ENCODE measurements at regions not wholly inside any gene's neighbourhood (a gene's known extent, or its start where the extent isn't known, plus 50 kb on each side); places are given as distances from the start of the nearest gene placed in this dataset.
A peak's percentile ranks its signal among the peaks of the same experiment; 100 is the strongest.

DNA sequence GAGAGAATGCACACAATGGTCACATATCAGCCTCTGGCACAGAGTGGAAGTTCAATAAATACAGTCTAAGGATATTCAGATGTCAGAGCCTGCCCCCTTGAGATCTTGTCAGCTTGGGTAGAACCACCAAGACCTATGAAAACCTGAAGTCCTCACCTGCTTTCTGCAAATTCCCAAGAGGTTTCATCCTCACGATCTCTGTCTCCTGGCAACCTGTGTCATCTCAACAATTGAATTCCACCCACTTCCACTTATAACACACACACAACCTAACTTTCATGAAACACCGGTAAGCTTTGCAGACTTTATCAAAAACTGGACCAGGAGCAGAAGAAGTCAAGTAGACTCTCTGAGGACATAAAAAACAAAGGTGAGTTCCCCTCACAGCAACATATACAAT, 151.6 kb upstream of the SLC30A5 start:
- no peak for DNase-seq (ENCODE audit: low read depth)

DNA sequence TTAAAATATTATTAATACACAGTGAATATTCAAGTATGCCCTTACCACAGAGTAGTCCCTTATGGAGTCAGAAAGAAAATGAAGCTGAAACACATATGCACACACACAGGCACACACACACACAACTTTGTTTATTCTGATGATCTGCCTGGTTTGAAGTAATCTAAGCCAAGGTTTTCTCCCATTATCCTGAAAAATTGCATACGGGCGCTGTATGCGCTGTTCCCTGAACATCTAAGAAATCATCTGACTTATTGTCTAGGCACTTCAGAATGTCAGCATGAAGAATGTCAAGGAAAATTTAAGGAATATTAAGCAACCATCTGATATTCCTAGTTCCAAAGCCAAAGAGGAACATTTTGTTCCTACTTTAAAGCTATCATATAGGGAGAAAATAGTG, 147.1 kb upstream of the SLC30A5 start:
- DNase-seq (ENCODE audit: low read depth) = no peak

DNA sequence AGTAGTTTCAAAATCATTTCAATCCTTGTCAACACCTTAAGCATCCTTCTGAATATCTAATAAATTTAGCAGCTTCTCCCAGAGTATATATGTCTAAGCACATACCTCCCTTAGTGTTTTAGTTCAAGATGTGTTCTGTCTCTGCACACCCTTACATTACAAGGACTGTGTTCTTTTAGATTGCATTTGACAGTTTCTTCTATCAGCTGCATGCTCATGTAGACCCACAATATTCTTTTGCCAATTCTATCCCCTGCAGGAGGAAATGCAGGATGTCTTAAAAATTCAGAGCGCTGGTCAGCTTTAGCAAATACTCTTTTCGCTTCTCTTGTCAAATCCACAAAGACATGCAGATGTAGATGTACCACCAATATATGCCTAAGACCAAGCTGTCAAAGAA, 145.8 kb upstream of the SLC30A5 start:
- DNase-seq (ENCODE audit: low read depth) = no peak

DNA sequence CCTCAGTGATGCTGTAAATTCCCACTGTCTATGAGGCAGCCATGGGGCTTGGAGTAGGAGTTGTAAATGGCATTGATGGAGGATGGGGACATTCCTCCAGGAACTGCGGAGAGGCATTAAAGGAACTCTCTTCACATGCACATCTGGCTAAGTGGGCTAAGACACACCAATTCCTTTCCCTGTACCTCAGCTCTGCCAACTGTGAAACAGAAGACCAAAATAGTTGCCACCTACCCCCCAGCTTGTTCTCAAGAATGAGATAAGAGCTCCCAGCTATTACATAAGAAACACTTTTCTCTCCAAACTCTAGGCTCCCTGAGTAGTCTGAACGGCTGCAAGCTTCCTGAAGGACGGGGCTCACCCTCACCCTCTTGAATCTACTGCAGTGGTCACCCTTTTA, 144.6 kb upstream of the SLC30A5 start:
- no peak for DNase-seq (ENCODE audit: low read depth)

- DNase-seq (ENCODE audit: low read depth) = no peak
Observed at GRCh38 chr5:68949711-68950110, 144.1 kb upstream of the SLC30A5 start.

- no peak for DNase-seq (ENCODE audit: low read depth)
Observed at GRCh38 chr5:68950125-68950524, 143.7 kb upstream of the SLC30A5 start.

GRCh38 chr5:68950930-68951329, 142.9 kb upstream of the SLC30A5 start:
- no peak for DNase-seq (ENCODE audit: low read depth)

DNA sequence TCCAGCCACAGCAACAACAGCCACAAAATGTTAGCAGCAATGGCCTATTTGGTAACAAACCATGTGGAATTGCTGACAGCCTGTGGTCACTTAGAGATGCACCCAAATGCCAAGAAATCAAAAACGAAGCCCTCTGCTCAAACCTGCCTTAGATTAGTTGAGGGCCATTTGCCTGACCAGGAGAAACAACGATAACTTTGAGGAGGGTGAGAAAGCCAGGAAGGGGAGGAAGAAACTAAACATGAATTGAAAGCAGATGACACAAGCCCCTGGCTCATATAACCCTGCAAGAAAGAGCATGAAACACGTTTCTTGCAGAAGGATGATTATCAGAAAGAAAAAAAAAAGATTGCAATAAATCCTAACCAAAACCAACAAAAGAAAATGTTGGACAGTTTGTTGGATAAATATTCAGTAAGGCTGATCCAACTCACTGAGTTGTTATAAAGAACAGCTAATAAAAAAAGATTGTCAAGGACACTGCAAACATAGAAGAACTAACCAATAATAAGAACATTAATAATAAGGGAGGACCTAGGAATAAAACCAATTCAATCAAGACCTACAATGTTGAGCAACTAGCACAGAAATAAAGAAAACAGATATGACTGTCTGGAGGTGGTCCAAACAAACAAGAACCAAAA, 140.5 kb upstream of the SLC30A5 start:
- DNase-seq (ENCODE audit: low read depth) = no peak

- no peak for DNase-seq (ENCODE audit: low read depth)
Observed at GRCh38 chr5:68953875-68954617, 139.8 kb upstream of the SLC30A5 start.

DNA sequence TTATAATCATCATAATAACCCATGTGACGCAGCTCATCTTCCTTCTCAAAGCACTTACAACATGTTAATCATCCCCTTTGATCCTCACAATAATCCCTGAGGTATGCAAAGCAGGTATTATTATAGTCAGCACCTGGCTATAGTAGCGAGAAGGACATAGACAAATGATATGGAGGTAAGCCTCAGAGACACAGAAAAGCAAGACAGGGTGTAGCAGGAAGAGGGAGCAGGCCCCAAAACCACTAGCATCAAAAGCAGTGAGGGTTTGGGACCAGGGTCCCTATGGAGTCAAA, 139.2 kb upstream of the SLC30A5 start:
- no peak for DNase-seq (ENCODE audit: low read depth)

- DNase-seq (ENCODE audit: low read depth) = no peak
Observed at GRCh38 chr5:68957591-68957990, 136.2 kb upstream of the SLC30A5 start.

GRCh38 chr5:68958428-68958827, 135.4 kb upstream of the SLC30A5 start:
- no peak for DNase-seq (ENCODE audit: low read depth)

- DNase-seq (ENCODE audit: low read depth) = no peak
Observed at GRCh38 chr5:68960456-68960855, 133.4 kb upstream of the SLC30A5 start.

DNA sequence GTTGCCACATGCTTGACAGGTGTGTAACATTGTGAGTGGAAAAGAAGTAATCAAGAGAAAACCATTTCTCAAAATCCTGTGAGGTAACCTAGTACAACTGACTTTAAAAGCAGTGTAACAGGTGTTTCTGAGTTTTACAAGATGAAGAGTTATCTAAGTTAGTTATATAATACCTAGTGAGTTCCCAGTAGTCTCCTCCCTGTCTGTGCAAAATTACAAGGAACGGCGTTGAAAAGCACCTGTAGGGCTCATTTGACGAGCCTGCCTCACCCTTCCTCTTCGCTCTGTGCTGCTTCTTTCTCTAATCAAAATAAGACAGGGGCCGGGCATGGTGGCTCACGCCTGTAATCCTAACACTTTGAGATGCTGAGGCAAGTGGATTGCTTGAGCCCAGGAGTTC, 132.9 kb upstream of the SLC30A5 start:
- no peak for DNase-seq (ENCODE audit: low read depth)

GRCh38 chr5:68961762-68962161, 132.1 kb upstream of the SLC30A5 start:
- no peak for DNase-seq (ENCODE audit: low read depth)

DNA sequence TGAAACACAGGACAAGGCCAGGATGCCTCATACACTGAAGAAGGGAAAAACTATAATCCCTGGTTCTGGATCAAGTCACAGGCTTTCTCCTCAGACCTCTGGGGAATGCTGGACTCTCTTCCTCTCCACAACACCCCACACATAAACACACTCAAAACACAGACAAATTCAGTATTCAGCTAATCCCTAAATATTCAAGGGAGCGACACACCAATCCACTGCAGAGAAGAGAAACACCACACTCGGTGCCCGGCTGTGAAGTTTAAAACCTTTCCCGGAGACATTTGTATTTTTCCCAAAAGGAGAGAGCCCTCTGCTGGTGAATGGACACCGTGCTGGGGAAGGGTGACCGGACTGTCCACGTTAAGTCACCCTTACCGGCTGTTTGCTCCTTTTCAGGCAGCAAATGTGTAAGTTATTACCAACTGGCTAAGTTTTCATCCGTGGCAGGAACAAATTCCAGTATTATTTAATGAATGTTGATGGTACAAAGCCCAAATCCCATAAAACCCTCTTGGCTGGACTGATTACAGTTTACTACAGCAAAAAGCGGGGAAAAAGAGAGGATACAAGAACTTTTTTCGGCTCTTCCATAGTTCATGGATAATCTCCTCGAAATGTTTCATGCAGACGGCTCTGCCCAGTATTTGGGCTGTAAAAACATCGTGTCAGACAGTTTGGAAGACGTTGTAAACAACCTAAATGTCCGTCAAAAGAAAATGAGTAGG, 130.9 kb upstream of the SLC30A5 start:
- peak; percentile 23 for DNase-seq (ENCODE audit: low read depth)

DNA sequence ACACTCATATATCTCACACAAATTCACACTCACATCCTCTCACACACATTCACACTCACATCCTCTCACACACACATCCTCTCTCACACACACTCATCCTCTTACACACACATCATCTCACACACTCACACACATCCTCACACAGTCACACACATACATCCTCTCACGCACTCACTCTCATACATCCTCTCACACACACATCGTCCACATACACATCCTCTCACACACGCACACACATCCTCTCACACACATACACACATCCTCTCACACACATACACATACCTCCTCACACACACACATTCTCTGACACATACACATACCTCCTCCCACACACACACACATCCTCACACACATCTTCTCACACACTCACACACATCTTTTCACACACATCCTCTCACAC, 129.1 kb upstream of the SLC30A5 start:
- DNase-seq (ENCODE audit: low read depth) = no peak

DNA sequence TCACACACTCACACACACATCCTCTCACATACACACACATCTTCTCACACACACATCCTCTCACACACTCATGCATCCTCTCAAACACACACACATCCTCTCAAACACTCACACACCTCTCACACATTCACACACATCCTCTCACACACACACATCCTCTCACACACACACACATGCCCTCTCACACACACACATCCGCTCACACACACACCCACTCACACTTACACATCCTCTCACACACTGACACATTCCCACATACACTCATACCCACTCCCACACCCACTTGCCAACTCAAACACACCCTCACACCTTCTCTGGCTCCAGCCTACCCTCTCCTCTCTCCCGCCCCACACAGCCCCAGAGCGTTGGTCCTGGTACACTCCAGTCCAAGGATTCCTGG, 127.9 kb upstream of the SLC30A5 start:
- DNase-seq (ENCODE audit: low read depth) = no peak

GRCh38 chr5:68966596-68966995, 127.2 kb upstream of the SLC30A5 start:
- no peak for DNase-seq (ENCODE audit: low read depth)

DNA sequence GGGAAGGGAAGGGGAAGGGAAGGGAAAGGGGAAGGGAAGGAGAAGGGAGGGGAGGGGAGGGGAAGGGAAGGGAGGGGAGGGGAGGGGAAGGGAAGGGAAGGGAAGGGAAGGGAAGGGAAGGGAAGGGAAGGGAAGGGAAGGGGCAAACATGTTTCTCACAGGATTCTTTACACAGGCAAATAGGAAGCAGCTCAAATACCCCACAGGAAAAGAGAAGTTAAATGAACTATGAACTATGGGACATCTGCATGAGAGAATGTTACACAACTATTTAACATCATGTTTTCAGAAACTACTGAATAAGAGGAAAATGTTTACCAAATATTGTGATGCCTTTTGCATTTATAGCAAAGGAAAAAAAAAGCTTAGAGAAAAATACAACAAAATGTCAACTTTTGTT, 125.4 kb upstream of the SLC30A5 start:
- DNase-seq (ENCODE audit: low read depth) = no peak

- DNase-seq (ENCODE audit: low read depth) = no peak
Observed at GRCh38 chr5:68970617-68971016, 123.2 kb upstream of the SLC30A5 start.

- DNase-seq (ENCODE audit: low read depth) = no peak
Observed at GRCh38 chr5:68973696-68974095, 120.1 kb upstream of the SLC30A5 start.

- no peak for DNase-seq (ENCODE audit: low read depth)
Observed at GRCh38 chr5:68983043-68983442, 110.8 kb upstream of the SLC30A5 start.

DNA sequence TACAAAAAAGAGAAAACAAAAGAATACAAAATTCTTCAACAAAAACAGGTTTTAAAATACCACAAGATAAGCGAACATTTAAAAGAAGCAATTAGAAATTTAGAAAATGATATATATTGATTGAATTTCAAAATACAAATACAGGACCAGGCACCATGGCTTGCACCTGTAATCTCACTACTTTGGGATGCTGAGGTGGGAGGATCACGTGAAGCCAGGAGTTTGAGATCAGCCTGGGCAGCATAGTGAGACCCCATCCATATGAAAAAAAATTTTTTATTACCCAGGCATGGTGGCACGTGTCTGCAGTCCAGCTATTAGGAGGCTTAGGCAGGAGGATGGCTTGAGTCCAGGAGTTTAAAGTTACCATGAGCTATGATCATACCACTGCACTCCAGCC, 109.9 kb upstream of the SLC30A5 start:
- DNase-seq (ENCODE audit: low read depth) = no peak

All from non-pigmented ciliary epithelial cell (primary cell).